HepG2 (cell line): ENCODE measurements at regions not wholly inside any gene's neighbourhood (a gene's known extent, or its start where the extent isn't known, plus 50 kb on each side); places are given as distances from the start of the nearest gene placed in this dataset.

ENCODE experiments used
- ATAC-seq: fragments of 200-7000 bp; cut with Tn5 transposase; 3 replicates; pipeline ENCODE4 v1.9.1; 2020; ENCODE audit warnings: mild to moderate bottlenecking, moderate library complexity
- BruUV-seq: library from RNA; stranded (reverse); fragments of 400-500 nt; replicated peaks from 2 replicates; lab custom pipeline; 2021; lab: Mats Ljungman, UMichigan
- CTCF ChIA-PET: fragments of 300-600 bp; formaldehyde crosslinking; extraction: SDS; loops from one replicate; lab custom pipeline; 2021; ENCODE audit warnings: low total read pairs, inconsistent platforms, low intra/inter-chr PET ratio; lab: Yijun Ruan, JAX
- POLR2A ChIA-PET: fragments of 350-600 bp; sonication (Branson Sonifier 250); formaldehyde crosslinking; loops from one replicate; lab custom pipeline; 2020; ENCODE audit warnings: antibody characterized with exemption, inconsistent platforms; lab: Yijun Ruan, JAX
- DNase-seq: peaks from one replicate; pipeline ENCODE4 v3.0.0-alpha.2; 2015; ENCODE audit warnings: low spot score
- FAIRE-seq: peaks from 3 replicates; lab custom pipeline; 2011; peaks lifted over from hg19 to GRCh38; lab: Jason Lieb, UNC
- H2AFZ ChIP-seq: one replicate; pipeline ENCODE4 v1.6.1; 2011; ENCODE audit warnings: low read length, inconsistent platforms
- H3K27ac ChIP-seq: fragments of 300-600 bp; 3 replicates; pipeline ENCODE4 v1.8.0; 2011; ENCODE audit warnings: mixed run types, mild to moderate bottlenecking, mixed read lengths, low read length, inconsistent platforms; ENCODE audit not compliant: insufficient read depth; ENCODE audit errors: extremely low read length
- H3K27me3 ChIP-seq, 2 experiments: fragments of 200-600 bp in 1 of 2; 2 replicates in 1 of 2; 3 replicates in 1 of 2; pipeline versions ENCODE4 v1.6.0 to v1.8.0; 2011; ENCODE audit warnings: low read length in 2 of 2, mild to moderate bottlenecking in 2 of 2, moderate library complexity in 2 of 2, inconsistent platforms in 1 of 2; ENCODE audit not compliant: insufficient read depth in 2 of 2, control insufficient read depth in 1 of 2
- H3K36me3 ChIP-seq, 2 experiments: fragments of 200-600 bp in 1 of 2; replicated peaks in 1 of 2; 2 replicates in 1 of 2; 3 replicates in 1 of 2; pipeline versions ENCODE4 v1.5.1 to v1.8.0; 2011; ENCODE audit warnings: low read length in 2 of 2, inconsistent platforms in 1 of 2; ENCODE audit not compliant: insufficient read depth in 2 of 2, control insufficient read depth in 1 of 2
- H3K4me1 ChIP-seq: 2 replicates; pipeline ENCODE4 v1.5.1; 2012; ENCODE audit warnings: low read length, inconsistent platforms; ENCODE audit not compliant: insufficient read depth
- H3K4me2 ChIP-seq: 2 replicates; pipeline ENCODE4 v1.6.0; 2011; ENCODE audit warnings: low read depth, low read length, inconsistent platforms
- H3K4me3 ChIP-seq, 3 experiments: fragments of 200-600 bp in 1 of 3; sonication (generic), shearing (Covaris generic) in 1 of 3; replicated peaks in 1 of 3; 2 replicates each; pipeline ENCODE4 v1.5.1; 2011 to 2016; ENCODE audit warnings: low read length in 3 of 3, inconsistent platforms in 2 of 3, low read depth in 2 of 3, mild to moderate bottlenecking in 2 of 3, control low read depth in 1 of 3, mixed read lengths in 1 of 3; ENCODE audit not compliant: insufficient read depth in 1 of 3
- H3K79me2 ChIP-seq: one replicate; pipeline ENCODE4 v1.6.1; 2011; ENCODE audit warnings: low read length, inconsistent platforms; ENCODE audit not compliant: insufficient read depth
- H3K9ac ChIP-seq: 2 replicates; pipeline ENCODE4 v1.6.0; 2011; ENCODE audit warnings: mild to moderate bottlenecking, low read depth, low read length, inconsistent platforms; ENCODE audit not compliant: insufficient read depth
- H3K9me3 ChIP-seq: 2 replicates; pipeline ENCODE4 v1.5.1; 2012; ENCODE audit warnings: mild to moderate bottlenecking, low read length
- H4K20me1 ChIP-seq: 2 replicates; pipeline ENCODE4 v1.6.0; 2011; ENCODE audit warnings: inconsistent platforms, mild to moderate bottlenecking, low read length, moderate library complexity; ENCODE audit not compliant: insufficient read depth
- ELF3 ChIP-seq: IDR thresholded peaks from 2 replicates; pipeline ENCODE4 v1.6.1; 2016; ENCODE audit warnings: missing genetic modification reagents, missing compliant biosample characterization
- GATA4 ChIP-seq: sonication (generic); IDR thresholded peaks from 2 replicates; pipeline ENCODE4 v1.6.1; 2016; ENCODE audit warnings: antibody characterized with exemption, low read depth, borderline replicate concordance
- ZBTB1 ChIP-seq: sonication (generic); formaldehyde crosslinking; IDR thresholded peaks from 2 replicates; pipeline ENCODE4 v1.4.0; 2020; ENCODE audit warnings: missing genetic modification reagents, borderline replicate concordance
- ZGPAT ChIP-seq: IDR thresholded peaks from 2 replicates; pipeline ENCODE4 v1.6.1; 2016; ENCODE audit warnings: mild to moderate bottlenecking
- ZNF12 ChIP-seq: sonication (generic); formaldehyde crosslinking; IDR thresholded peaks from 2 replicates; pipeline ENCODE4 v1.5.0; 2020; ENCODE audit warnings: missing genetic modification reagents
- ZNF207 ChIP-seq: fragments of 450-650 bp; IDR thresholded peaks from 2 replicates; pipeline ENCODE4 v1.6.1; 2016; ENCODE audit warnings: antibody characterized with exemption, borderline replicate concordance
- ZNF546 ChIP-seq: sonication (generic); formaldehyde crosslinking; conservative IDR thresholded peaks from 2 replicates; pipeline ENCODE4 v1.8.1; 2023; ENCODE audit warnings: mild to moderate bottlenecking, missing genetic modification reagents
- ZNF780A ChIP-seq: sonication (generic); formaldehyde crosslinking; IDR thresholded peaks from 2 replicates; pipeline ENCODE4 v1.8.0; 2022; ENCODE audit warnings: mild to moderate bottlenecking, missing genetic modification reagents, moderate library complexity
- ZSCAN25 ChIP-seq: sonication (generic); formaldehyde crosslinking; IDR thresholded peaks from 2 replicates; pipeline ENCODE4 v1.8.0; 2022; ENCODE audit warnings: mild to moderate bottlenecking, missing genetic modification reagents
- WGBS: methylation state at CpG from one replicate; pipeline ENCODE4 v1.1.6; 2017; ENCODE audit warnings: low lambda C conversion rate; 5-methylcytosine and 5-hydroxymethylcytosine counted together
- in situ Hi-C: cut with HindIII; loops from 2 replicates; pipeline ENCODE4 v1.10.0; 2017; ENCODE audit warnings: low pct_unique_long_range_greater_than_20kb; ENCODE audit not compliant: extremely low pct_ligation_motif_present
- intact Hi-C: fragments of 100-400 bp; cut with micrococcal nuclease; formaldehyde crosslinking; loops from one replicate; pipeline ENCODE4 v1.10.0; 2022; ENCODE audit not compliant: unreplicated experiment
- TF ChIP-seq, protein P1 (sequence below): IDR thresholded peaks from 2 replicates; pipeline ENCODE4 v1.6.1; 2012; ENCODE audit warnings: inconsistent platforms
- TF ChIP-seq, protein P2 (sequence below): sonication (generic); formaldehyde crosslinking; IDR thresholded peaks from 2 replicates; pipeline ENCODE4 v1.5.0; 2020; ENCODE audit warnings: missing genetic modification reagents

- no TSS peak for BruUV-seq
- Histone ChIP-seq H3K4me1 (no peaks in the 10 kb centered on the region), H3K9ac (no peak overlapping the region), H3K9me3 (no peaks in the 10 kb centered on the region), H4K20me1 (no peaks in the 10 kb centered on the region), H3K79me2 (no peaks in the 10 kb centered on the region), H3K27me3 (peaks cover 1 to 7% of the 10 kb centered on the region in 2 experiments; a peak in 1 of 5 replicates), H3K4me2 (no peak overlapping the region), H3K36me3 (no peaks in the 10 kb centered on the region), H3K4me3 (no peak overlapping the region), H2AFZ (no peak overlapping the region), H3K27ac (no peak overlapping the region)
- no peak for FAIRE-seq
- CTCF ChIA-PET, result no interaction called here
- in situ Hi-C loops, result no loop called here
- TF ChIP-seq ZNF207, result no peak
- TF ChIP-seq ZNF546 (CRISPR knock-in tag), result no peak
- TF ChIP-seq ZNF780A (CRISPR knock-in tag), result no peak
- no peak for TF ChIP-seq ELF3 (CRISPR knock-in tag)
- TF ChIP-seq ZBTB1 (CRISPR knock-in tag), result no peak
- no peak for TF ChIP-seq ZNF12 (CRISPR knock-in tag)
- TF ChIP-seq, protein P1, sequence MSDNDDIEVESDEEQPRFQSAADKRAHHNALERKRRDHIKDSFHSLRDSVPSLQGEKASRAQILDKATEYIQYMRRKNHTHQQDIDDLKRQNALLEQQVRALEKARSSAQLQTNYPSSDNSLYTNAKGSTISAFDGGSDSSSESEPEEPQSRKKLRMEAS, result no peak
- no peak for TF ChIP-seq ZSCAN25 (CRISPR knock-in tag)
- TF ChIP-seq ZGPAT (CRISPR knock-in tag), result no peak
- no peak for TF ChIP-seq GATA4
- TF ChIP-seq, protein P2, sequence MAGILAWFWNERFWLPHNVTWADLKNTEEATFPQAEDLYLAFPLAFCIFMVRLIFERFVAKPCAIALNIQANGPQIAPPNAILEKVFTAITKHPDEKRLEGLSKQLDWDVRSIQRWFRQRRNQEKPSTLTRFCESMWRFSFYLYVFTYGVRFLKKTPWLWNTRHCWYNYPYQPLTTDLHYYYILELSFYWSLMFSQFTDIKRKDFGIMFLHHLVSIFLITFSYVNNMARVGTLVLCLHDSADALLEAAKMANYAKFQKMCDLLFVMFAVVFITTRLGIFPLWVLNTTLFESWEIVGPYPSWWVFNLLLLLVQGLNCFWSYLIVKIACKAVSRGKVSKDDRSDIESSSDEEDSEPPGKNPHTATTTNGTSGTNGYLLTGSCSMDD (CRISPR knock-in tag), result no peak
- POLR2A ChIA-PET, result no interaction called here
- no peak for DNase-seq
- no peak for ATAC-seq
- WGBS, result 20% methylated on average over 14 of the region's 16 CpGs
- intact Hi-C loops, result no loop called here
Observed at GRCh38 chr7:67392596-67393438, 396.2 kb downstream of the TYW1 start.
